NCI-H2171 treated with DMSO at 0.1 percent for 48 hours (cell line): ENCODE measurements at regions not wholly inside any gene's neighbourhood (a gene's known extent, or its start where the extent isn't known, plus 50 kb on each side); places are given as distances from the start of the nearest gene placed in this dataset.

Source experiments
- DNase-seq: peaks from one replicate; lab custom pipeline; 2025; lab: John Stamatoyannopoulos, UW

- no peak for DNase-seq
Measured at GRCh38 chr12:32047357-32048212, 59.1 kb upstream of the BICD1 start.

DNA sequence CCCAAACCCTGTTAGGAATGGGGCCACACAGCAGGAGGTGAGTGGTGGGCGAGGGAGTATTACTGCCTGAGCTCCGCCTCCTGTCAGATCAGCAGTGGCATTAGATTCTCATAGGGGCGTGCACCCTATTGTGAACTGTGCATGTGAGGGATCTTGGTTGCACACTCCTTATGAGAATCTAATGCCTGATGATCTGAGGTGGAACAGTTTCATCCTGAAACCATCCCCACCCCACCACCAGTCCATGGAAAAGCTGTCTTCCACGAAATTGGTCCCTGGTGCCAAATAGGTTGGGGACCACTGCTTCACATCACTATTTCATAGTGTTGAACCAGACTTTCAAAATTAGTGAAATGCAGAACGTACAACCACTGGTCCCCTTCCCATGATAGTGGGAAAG lies 57.9 kb upstream of the BICD1 start:
- DNase-seq = no peak

DNA sequence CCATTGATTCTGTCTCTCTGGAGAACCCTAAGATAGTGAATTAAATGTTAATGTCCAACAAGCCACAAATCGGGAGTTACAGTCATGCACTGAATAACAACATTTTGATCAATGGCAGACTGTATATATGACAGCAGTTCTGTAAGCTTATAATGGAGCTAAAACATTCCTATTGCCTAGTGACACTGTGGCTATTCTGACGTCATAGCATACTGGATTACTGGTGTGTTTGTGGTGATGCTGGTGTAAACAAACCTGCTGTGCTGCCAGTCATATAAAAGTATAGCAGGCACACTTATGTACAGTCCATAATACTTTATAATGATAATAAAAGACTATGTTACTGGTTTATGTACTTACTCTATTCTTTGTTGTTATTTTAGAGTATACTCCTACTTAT lies 56.7 kb upstream of the BICD1 start:
- no peak for DNase-seq

DNA sequence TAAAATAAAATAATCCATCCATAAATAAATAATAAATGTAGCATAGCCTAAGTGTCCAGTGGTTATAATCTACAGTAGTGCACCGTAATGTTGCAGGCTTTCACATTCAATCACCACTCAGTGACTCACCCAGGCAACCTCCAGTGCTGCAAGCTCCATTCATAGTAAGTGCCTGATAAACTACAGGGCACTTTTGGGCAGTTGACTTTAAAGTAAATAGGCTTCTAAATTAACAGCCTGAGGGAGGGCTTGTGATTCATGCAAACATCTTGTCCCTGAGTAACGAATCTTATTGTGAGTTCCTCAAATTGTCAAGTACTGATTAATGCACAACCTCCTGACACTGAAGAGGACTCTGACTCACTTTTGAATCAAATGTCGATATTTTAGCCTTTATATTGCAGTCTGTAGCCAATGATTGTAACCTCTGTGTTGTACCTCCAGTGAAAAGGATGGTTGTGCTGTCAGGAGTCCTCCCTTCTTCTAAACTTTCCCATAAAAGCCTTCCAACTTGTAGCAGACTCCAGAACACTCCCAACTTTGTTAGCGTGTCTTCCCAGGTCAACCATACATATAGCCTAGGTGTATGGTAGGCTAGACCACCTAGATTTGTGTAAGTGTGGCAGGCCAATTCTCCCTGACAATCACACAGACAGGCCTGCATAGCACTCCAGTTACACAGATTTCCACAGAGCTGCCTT lies 55.0 kb upstream of the BICD1 start:
- DNase-seq = no peak

GRCh38 chr12:32052212-32052713 lies 54.4 kb upstream of the BICD1 start:
- DNase-seq = no peak

GRCh38 chr12:32053881-32054624 lies 52.6 kb upstream of the BICD1 start:
- no peak for DNase-seq
